Choroid plexus epithelial cell (primary cell): ENCODE measurements at regions not wholly inside any gene's neighbourhood (a gene's known extent, or its start where the extent isn't known, plus 50 kb on each side); places are given as distances from the start of the nearest gene placed in this dataset.
A peak's percentile ranks its signal among the peaks of the same experiment; 100 is the strongest.
"Not testable (repeated sequence)": the region's sequence is repeated elsewhere in the genome, so short reads cannot be mapped to it uniquely, and the experiment has no call there.

Source experiments
- DNase-seq: peaks from one replicate; pipeline ENCODE4 v3.0.0-alpha.2; 2010; ENCODE audit warnings: low read depth
- H3K4me3 ChIP-seq: 2 replicates; pipeline ENCODE4 v1.5.1; 2011; ENCODE audit warnings: low read depth, mild to moderate bottlenecking, control low read depth, low read length, moderate library complexity
- TF ChIP-seq, protein P1 (sequence below): conservative IDR thresholded peaks from 2 replicates; pipeline ENCODE4 v1.5.1; 2011; ENCODE audit warnings: low read depth, mild to moderate bottlenecking, control low read depth, inconsistent platforms, low read length, moderate library complexity

GRCh38 chr5:154544646-154545045 is 66.6 kb upstream of the HAND1 start:
- no peak overlapping the region for H3K4me3 ChIP-seq
- TF ChIP-seq, protein P1, sequence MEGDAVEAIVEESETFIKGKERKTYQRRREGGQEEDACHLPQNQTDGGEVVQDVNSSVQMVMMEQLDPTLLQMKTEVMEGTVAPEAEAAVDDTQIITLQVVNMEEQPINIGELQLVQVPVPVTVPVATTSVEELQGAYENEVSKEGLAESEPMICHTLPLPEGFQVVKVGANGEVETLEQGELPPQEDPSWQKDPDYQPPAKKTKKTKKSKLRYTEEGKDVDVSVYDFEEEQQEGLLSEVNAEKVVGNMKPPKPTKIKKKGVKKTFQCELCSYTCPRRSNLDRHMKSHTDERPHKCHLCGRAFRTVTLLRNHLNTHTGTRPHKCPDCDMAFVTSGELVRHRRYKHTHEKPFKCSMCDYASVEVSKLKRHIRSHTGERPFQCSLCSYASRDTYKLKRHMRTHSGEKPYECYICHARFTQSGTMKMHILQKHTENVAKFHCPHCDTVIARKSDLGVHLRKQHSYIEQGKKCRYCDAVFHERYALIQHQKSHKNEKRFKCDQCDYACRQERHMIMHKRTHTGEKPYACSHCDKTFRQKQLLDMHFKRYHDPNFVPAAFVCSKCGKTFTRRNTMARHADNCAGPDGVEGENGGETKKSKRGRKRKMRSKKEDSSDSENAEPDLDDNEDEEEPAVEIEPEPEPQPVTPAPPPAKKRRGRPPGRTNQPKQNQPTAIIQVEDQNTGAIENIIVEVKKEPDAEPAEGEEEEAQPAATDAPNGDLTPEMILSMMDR: no peak
- no peak for DNase-seq

- DNase-seq: peak; percentile 46
- TF ChIP-seq, protein P1: no peak
- no peak overlapping the region for H3K4me3 ChIP-seq
Observed at GRCh38 chr5:154543380-154543779, 65.4 kb upstream of the HAND1 start.

DNA sequence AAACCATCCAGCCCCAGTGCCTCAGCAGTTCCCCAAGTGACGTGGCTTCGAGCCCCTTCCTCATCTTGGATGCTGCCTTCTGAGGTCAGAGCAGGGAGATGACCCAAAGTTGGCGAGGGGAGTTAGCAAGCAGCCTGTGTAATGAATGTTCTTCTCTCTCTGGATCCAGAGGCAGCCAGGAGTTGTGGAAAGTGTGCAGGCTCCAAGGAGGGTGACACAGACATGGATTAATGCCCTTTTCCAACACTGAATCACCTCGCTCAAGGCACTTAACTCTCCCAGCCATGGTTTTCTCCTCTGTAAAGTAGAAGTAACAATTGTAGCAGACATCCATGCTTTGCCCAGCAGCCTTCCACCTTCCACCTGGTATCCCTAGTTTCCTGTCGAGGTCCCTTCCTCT is 64.6 kb upstream of the HAND1 start:
- no peak for DNase-seq
- TF ChIP-seq, protein P1: no peak
- H3K4me3 ChIP-seq: no peak overlapping the region

DNA sequence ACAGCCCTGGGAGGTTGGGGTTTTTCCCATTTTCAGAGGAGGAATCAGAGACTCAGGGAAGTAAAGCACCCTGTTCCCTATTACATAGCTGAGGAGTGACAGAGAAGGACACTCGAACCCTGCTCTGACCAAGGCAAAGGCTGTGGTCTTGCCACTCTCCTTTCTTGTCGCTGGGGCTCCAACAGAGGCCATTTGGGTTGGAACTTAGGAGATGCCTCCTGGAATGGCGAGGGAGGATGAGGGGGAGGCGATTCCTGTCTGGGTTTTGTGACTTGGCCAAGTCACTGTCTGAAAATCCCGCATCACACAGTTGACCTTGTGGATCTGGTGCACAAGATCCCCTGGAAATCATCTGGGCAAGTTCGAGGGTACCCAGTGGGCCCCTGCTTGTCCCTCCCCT is 64.0 kb upstream of the HAND1 start:
- no peak overlapping the region for H3K4me3 ChIP-seq
- DNase-seq: no peak
- TF ChIP-seq, protein P1: no peak

DNA sequence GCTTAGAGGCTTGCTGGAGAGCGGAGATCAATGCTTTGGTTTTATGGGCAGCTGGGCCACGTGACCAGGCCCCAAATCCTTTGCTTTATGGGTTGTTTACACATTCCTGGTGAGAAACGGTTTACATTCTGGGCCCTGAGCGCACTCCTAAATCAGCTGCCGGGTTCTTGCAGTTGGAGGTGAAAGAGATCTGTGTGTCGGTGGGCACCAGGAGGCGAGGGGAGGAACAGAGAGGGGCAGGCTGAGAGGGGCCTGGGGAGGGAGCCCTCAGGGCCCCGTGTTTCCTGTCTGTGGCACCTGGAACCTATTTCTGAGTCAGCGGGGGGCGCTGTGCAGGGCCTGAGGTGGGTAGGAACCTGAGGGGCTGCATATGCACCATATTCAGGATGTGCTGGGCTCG is 63.5 kb upstream of the HAND1 start:
- TF ChIP-seq, protein P1: no peak
- DNase-seq: no peak

GRCh38 chr5:154540600-154540999 is 62.6 kb upstream of the HAND1 start:
- DNase-seq: no peak
- TF ChIP-seq, protein P1: no peak
- H3K4me3 ChIP-seq: no peak overlapping the region

More for the DNA sequence above, 63.5 kb upstream of the HAND1 start:
- H3K4me3 ChIP-seq: no peak overlapping the region

- no peak overlapping the region for H3K4me3 ChIP-seq
- no peak for DNase-seq
- TF ChIP-seq, protein P1: no peak
Observed at GRCh38 chr5:154538492-154538891, 60.5 kb upstream of the HAND1 start.

DNA sequence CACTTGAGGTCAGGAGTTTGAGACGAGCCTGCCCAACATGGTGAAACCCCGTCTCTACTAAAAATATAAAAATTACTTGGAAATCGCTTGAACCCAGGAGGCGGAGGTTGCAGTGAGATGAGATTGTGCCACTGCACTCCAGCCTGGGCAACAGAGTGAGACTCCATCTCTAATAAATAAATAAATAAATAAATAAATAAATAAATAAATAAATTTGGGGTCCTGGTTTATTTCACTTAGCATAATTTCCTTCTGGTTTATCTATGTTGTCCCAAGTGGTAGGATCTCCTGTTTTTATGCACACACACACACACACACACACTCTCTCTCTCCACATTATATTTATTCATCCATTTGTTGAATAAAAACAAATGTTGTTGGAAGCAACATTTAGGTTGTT is 58.4 kb upstream of the HAND1 start:
- not testable (repeated sequence) for DNase-seq, H3K4me3 ChIP-seq
